ENCODE measurements at regions not wholly inside any gene's neighbourhood (a gene's known extent, or its start where the extent isn't known, plus 50 kb on each side); places are given as distances from the start of the nearest gene placed in this dataset.

- no peak for DNase-seq (ENCODE audit: low read depth in 2 of 2)
- Histone ChIP-seq H3K36me3 (ENCODE audit: control insufficient read depth, insufficient read depth, low read length) (no peaks in the 10 kb centered on the region), H3K9me3 (ENCODE audit: control insufficient read depth, insufficient read depth, low read depth, low read length) (no peaks in the 10 kb centered on the region), H3K4me3 (replicated peaks in 1 of 4; ENCODE audit: control extremely low read depth in 1 of 4, insufficient read depth in 1 of 4, low read depth in 3 of 4, low read length in 4 of 4) (no peak overlapping the region), H3K4me1 (ENCODE audit: control insufficient read depth, extremely low read depth, insufficient read depth, low read length) (peaks cover 2% of the 10 kb centered on the region), H3K4me2 (ENCODE audit: extremely low read depth, insufficient read depth, low read length) (no peak overlapping the region), H3K9ac (ENCODE audit: insufficient read depth, low read length) (no peak overlapping the region), H4K20me1 (ENCODE audit: control insufficient read depth, extremely low read depth, insufficient read depth, low read length) (no peaks in the 10 kb centered on the region), H2AFZ (ENCODE audit: low read length) (no peak overlapping the region), H3K79me2 (ENCODE audit: control insufficient read depth, insufficient read depth, low read length) (no peaks in the 10 kb centered on the region), H3K27ac (ENCODE audit: insufficient read depth, low read length) (no peak overlapping the region), H3K27me3 (ENCODE audit: control insufficient read depth, insufficient read depth, low read length) (no peaks in the 10 kb centered on the region)
- TF ChIP-seq CTCF (conservative IDR thresholded peaks at IDR 0.05 in 1 of 2, IDR thresholded peaks at IDR 0.05 in 1 of 2; ENCODE audit: low read depth in 1 of 2, low read length in 2 of 2) (no peak), EZH2 (IDR thresholded peaks at IDR 0.05; ENCODE audit: low read length, missing control alignments) (no peak)
Measured at GRCh38 chr4:125262502-125262901, 52.3 kb upstream of the FAT4 start.

- Histone ChIP-seq H3K27ac (ENCODE audit: insufficient read depth, low read length) (no peak overlapping the region), H3K36me3 (ENCODE audit: control insufficient read depth, insufficient read depth, low read length) (no peaks in the 10 kb centered on the region), H3K4me1 (ENCODE audit: control insufficient read depth, extremely low read depth, insufficient read depth, low read length) (peaks cover 1% of the 10 kb centered on the region), H3K79me2 (ENCODE audit: control insufficient read depth, insufficient read depth, low read length) (no peaks in the 10 kb centered on the region), H4K20me1 (ENCODE audit: control insufficient read depth, extremely low read depth, insufficient read depth, low read length) (no peaks in the 10 kb centered on the region), H3K9ac (ENCODE audit: insufficient read depth, low read length) (no peak overlapping the region), H3K9me3 (ENCODE audit: control insufficient read depth, insufficient read depth, low read depth, low read length) (no peaks in the 10 kb centered on the region), H3K4me2 (ENCODE audit: extremely low read depth, insufficient read depth, low read length) (no peak overlapping the region), H2AFZ (ENCODE audit: low read length) (no peak overlapping the region), H3K4me3 (replicated peaks in 1 of 4; ENCODE audit: control extremely low read depth in 1 of 4, insufficient read depth in 1 of 4, low read depth in 3 of 4, low read length in 4 of 4) (no peak overlapping the region), H3K27me3 (ENCODE audit: control insufficient read depth, insufficient read depth, low read length) (no peaks in the 10 kb centered on the region)
- no peak for TF ChIP-seq EZH2 (IDR thresholded peaks at IDR 0.05; ENCODE audit: low read length, missing control alignments)
- TF ChIP-seq CTCF (conservative IDR thresholded peaks at IDR 0.05 in 1 of 2, IDR thresholded peaks at IDR 0.05 in 1 of 2; ENCODE audit: low read depth in 1 of 2, low read length in 2 of 2), result no peak
- no peak for DNase-seq (ENCODE audit: low read depth in 2 of 2)
Measured at GRCh38 chr4:125262079-125262478, 52.7 kb upstream of the FAT4 start.

- Histone ChIP-seq H2AFZ (ENCODE audit: low read length) (no peak overlapping the region), H3K9me3 (ENCODE audit: control insufficient read depth, insufficient read depth, low read depth, low read length) (no peaks in the 10 kb centered on the region), H3K4me1 (ENCODE audit: control insufficient read depth, extremely low read depth, insufficient read depth, low read length) (no peaks in the 10 kb centered on the region), H3K36me3 (ENCODE audit: control insufficient read depth, insufficient read depth, low read length) (no peaks in the 10 kb centered on the region), H3K9ac (ENCODE audit: insufficient read depth, low read length) (no peak overlapping the region), H3K79me2 (ENCODE audit: control insufficient read depth, insufficient read depth, low read length) (no peaks in the 10 kb centered on the region), H3K4me2 (ENCODE audit: extremely low read depth, insufficient read depth, low read length) (no peak overlapping the region), H3K27me3 (ENCODE audit: control insufficient read depth, insufficient read depth, low read length) (no peaks in the 10 kb centered on the region), H3K4me3 (replicated peaks in 1 of 4; ENCODE audit: control extremely low read depth in 1 of 4, insufficient read depth in 1 of 4, low read depth in 3 of 4, low read length in 4 of 4) (no peak overlapping the region), H4K20me1 (ENCODE audit: control insufficient read depth, extremely low read depth, insufficient read depth, low read length) (no peaks in the 10 kb centered on the region), H3K27ac (ENCODE audit: insufficient read depth, low read length) (no peak overlapping the region)
- TF ChIP-seq CTCF (conservative IDR thresholded peaks at IDR 0.05 in 1 of 2, IDR thresholded peaks at IDR 0.05 in 1 of 2; ENCODE audit: low read depth in 1 of 2, low read length in 2 of 2) (no peak), EZH2 (IDR thresholded peaks at IDR 0.05; ENCODE audit: low read length, missing control alignments) (no peak)
- DNase-seq (ENCODE audit: low read depth in 2 of 2), result peak; percentile 57 to 77
Measured at GRCh38 chr4:125254106-125254505, 60.6 kb upstream of the FAT4 start.

Data from fibroblast of lung (primary cell).